ENCODE measurements at regions not wholly inside any gene's neighbourhood (a gene's known extent, or its start where the extent isn't known, plus 50 kb on each side); places are given as distances from the start of the nearest gene placed in this dataset.

DNA sequence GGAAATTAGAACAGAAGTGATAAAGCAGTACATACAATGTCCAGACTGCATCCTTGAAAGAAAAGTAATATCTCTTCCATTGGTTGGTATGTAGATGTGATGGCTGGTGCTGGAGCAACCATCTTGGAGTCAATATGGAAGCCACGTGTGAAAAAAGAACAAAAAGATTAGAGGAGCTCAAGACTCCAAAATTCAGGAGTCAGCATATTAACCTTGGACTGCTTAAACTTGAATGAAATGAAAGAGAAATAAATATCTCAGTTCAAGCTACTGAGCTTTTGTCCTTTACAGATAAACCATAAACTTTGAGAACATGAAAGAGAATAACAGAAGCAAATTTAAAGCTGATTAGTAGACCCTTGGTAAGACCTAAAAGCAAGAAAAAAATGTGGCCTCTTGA lies 197.9 kb downstream of the HS3ST3B1 start:
- TF ChIP-seq, protein P1, sequence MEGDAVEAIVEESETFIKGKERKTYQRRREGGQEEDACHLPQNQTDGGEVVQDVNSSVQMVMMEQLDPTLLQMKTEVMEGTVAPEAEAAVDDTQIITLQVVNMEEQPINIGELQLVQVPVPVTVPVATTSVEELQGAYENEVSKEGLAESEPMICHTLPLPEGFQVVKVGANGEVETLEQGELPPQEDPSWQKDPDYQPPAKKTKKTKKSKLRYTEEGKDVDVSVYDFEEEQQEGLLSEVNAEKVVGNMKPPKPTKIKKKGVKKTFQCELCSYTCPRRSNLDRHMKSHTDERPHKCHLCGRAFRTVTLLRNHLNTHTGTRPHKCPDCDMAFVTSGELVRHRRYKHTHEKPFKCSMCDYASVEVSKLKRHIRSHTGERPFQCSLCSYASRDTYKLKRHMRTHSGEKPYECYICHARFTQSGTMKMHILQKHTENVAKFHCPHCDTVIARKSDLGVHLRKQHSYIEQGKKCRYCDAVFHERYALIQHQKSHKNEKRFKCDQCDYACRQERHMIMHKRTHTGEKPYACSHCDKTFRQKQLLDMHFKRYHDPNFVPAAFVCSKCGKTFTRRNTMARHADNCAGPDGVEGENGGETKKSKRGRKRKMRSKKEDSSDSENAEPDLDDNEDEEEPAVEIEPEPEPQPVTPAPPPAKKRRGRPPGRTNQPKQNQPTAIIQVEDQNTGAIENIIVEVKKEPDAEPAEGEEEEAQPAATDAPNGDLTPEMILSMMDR (IDR thresholded peaks at IDR 0.05; ENCODE audit: control insufficient read depth, extremely low read depth, insufficient read depth) = no peak
- no peak for DNase-seq (ENCODE audit: low read depth)
- no peak overlapping the region for H3K4me3 ChIP-seq (ENCODE audit: low read depth, low read length)

DNA sequence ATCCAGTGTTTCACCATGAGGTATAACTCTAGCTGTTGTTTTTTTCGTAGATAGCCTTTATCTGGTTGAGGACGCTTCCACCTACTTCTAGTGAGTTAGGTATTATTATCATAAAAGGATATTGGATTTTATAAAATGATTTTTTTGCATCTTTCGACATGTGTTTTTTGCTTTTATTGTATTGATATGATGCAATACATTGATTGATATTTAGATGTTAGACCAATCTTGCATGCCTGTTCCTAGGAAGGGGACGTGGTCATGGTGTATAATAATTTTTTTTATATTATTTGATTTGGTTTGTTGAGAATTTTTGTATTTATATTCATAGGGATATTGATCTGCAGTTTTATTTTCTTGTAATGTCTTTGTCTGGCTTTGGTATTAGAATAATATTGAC lies 193.3 kb downstream of the HS3ST3B1 start:
- TF ChIP-seq, protein P1 (IDR thresholded peaks at IDR 0.05; ENCODE audit: control insufficient read depth, extremely low read depth, insufficient read depth) = no peak

GRCh38 chr17:14489986-14490385 lies 189.1 kb downstream of the HS3ST3B1 start:
- peak; percentile 19 for DNase-seq (ENCODE audit: low read depth)
- TF ChIP-seq, protein P1 (IDR thresholded peaks at IDR 0.05; ENCODE audit: control insufficient read depth, extremely low read depth, insufficient read depth) = no peak
- no peak overlapping the region for H3K4me3 ChIP-seq (ENCODE audit: low read depth, low read length)

More for the DNA sequence above, 193.3 kb downstream of the HS3ST3B1 start:
- no peak overlapping the region for H3K4me3 ChIP-seq (ENCODE audit: low read depth, low read length)
- DNase-seq (ENCODE audit: low read depth) = no peak

GRCh38 chr17:14488958-14489550 lies 188.2 kb downstream of the HS3ST3B1 start:
- TF ChIP-seq, protein P1 (IDR thresholded peaks at IDR 0.05; ENCODE audit: control insufficient read depth, extremely low read depth, insufficient read depth) = no peak
- no peak overlapping the region for H3K4me3 ChIP-seq (ENCODE audit: low read depth, low read length)
- DNase-seq (ENCODE audit: low read depth) = no peak

DNA sequence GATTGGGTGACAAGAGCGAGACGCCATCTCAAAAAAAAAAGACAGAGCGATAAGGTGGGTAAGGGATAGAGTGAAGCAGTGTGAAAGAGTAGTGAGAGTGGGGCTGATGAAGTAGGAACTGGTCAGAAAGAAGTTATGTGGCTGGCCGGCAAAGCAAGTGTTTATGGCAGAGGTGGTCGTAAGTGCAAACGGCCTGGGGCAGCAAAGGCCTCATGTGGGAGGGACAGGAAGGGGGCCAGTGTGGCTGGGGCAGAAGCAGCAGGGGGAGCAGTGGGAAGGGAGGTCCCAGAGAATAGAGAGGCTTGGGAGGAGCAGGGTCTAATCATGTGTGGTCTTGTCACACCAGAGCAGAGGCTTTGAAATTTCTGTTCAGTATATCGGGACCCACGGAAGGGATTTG lies 186.2 kb downstream of the HS3ST3B1 start:
- H3K4me3 ChIP-seq (ENCODE audit: low read depth, low read length) = no peak overlapping the region
- TF ChIP-seq, protein P1 (IDR thresholded peaks at IDR 0.05; ENCODE audit: control insufficient read depth, extremely low read depth, insufficient read depth) = no peak
- DNase-seq (ENCODE audit: low read depth) = no peak

DNA sequence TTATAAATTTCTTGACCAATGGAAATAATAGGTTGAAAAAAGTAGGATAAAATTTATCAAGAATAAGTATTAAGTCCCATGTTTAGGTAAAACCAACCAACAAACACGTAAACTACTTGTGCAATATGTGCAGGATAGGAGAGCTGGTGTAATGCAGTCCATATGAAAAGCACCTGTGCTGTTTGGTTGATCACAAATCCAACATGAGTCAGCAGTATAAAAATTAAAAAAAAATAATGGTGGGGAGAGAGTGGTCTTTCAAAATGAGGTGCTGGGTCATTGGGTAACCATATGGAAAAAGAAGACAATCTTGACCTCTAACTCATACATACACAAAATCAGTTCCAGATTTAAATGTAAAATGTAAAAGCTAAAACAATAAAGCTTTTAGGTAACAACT lies 181.8 kb downstream of the HS3ST3B1 start:
- no peak overlapping the region for H3K4me3 ChIP-seq (ENCODE audit: low read depth, low read length)
- DNase-seq (ENCODE audit: low read depth) = no peak
- TF ChIP-seq, protein P1 (IDR thresholded peaks at IDR 0.05; ENCODE audit: control insufficient read depth, extremely low read depth, insufficient read depth) = no peak

DNA sequence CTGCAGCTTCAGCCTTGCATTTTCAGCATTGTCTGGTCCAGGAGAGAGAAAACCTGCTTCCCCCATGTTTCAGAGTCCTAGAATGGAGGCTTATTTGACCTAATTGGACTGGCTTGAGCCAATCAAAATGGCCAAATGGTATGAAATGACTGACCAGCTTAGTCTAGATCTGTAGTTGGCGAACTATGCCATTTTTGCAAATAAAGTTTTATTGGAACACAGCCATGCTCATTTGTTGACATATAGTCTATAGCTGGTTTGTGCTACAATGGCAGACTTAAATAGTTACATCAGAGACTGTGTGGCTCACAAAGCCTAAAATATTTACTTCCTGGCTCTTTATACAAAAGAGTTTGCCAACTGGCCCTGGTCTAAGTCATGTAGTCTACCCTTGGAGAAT lies 180.8 kb downstream of the HS3ST3B1 start:
- TF ChIP-seq, protein P1 (IDR thresholded peaks at IDR 0.05; ENCODE audit: control insufficient read depth, extremely low read depth, insufficient read depth) = no peak
- no peak overlapping the region for H3K4me3 ChIP-seq (ENCODE audit: low read depth, low read length)
- no peak for DNase-seq (ENCODE audit: low read depth)
